ENCODE measurements at regions not wholly inside any gene's neighbourhood (a gene's known extent, or its start where the extent isn't known, plus 50 kb on each side); places are given as distances from the start of the nearest gene placed in this dataset.

DNA sequence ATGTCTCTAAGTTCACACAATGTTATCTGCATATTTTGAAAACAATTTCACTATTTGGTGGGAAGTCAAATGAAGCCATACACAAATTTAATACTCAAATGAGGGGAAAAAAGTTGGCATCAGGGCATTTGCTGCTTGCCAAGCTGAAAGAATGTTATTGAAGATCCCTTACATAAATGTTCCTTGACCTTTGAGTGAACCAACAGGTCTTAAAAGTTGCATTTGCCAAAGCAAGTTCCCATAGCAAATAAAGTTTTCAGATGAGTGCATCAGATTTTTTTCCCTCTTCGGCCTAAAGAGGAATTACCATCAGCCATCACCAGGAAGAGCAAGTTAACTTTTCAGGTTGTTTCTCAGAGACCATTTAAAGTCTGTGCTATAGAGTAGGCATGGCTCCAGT is 115.9 kb downstream of the COX18 start:
- ATAC-seq, result no peak
- intact Hi-C loops (cut with DNase I), result no loop called here
- no peak overlapping the region for H3K27ac ChIP-seq
- no peak for DNase-seq
- H3K36me3 ChIP-seq, result no peaks in the 10 kb centered on the region
- H3K4me3 ChIP-seq, result no peak overlapping the region
- H3K27me3 ChIP-seq, result no peaks in the 10 kb centered on the region
- H3K9me3 ChIP-seq, result no peaks in the 10 kb centered on the region
- TF ChIP-seq, protein P1, sequence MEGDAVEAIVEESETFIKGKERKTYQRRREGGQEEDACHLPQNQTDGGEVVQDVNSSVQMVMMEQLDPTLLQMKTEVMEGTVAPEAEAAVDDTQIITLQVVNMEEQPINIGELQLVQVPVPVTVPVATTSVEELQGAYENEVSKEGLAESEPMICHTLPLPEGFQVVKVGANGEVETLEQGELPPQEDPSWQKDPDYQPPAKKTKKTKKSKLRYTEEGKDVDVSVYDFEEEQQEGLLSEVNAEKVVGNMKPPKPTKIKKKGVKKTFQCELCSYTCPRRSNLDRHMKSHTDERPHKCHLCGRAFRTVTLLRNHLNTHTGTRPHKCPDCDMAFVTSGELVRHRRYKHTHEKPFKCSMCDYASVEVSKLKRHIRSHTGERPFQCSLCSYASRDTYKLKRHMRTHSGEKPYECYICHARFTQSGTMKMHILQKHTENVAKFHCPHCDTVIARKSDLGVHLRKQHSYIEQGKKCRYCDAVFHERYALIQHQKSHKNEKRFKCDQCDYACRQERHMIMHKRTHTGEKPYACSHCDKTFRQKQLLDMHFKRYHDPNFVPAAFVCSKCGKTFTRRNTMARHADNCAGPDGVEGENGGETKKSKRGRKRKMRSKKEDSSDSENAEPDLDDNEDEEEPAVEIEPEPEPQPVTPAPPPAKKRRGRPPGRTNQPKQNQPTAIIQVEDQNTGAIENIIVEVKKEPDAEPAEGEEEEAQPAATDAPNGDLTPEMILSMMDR (IDR thresholded peaks at IDR 0.05), result no peak
- H3K4me1 ChIP-seq, result no peaks in the 10 kb centered on the region
- WGBS, 2 donors, result 67 to 87% methylated on average over 1 of the region's 1 CpG

DNA sequence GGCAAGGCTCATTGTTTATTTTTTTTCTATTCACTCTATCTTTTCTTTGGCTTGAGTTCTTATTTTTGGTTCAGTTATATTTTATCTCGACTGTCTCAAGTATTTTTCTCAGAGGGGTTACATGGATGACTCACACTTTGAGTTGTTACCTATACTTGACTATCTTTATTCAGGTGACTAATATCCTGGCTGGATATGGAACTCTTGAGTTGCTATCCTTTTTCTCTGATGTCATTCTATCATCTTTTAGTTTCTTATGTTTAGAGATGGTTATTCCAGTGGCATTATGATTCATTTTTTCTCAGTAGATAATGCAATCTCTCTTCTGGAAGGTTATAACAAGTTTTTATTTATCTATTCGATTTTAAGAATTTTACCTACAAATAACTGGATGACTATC is 117.9 kb downstream of the COX18 start:
- Histone ChIP-seq H3K27me3 (no peaks in the 10 kb centered on the region), H3K9me3 (no peaks in the 10 kb centered on the region), H3K4me3 (no peak overlapping the region), H3K36me3 (no peaks in the 10 kb centered on the region), H3K4me1 (no peaks in the 10 kb centered on the region), H3K27ac (no peak overlapping the region)
- TF ChIP-seq, protein P1 (IDR thresholded peaks at IDR 0.05), result no peak
- DNase-seq (no peak), ATAC-seq (no peak)
- intact Hi-C loops (cut with DNase I), result no loop called here
- 67 to 74% methylated on average over 2 of the region's 2 CpGs for WGBS, 2 donors

GRCh38 chr4:72951147-72951546 is 118.4 kb downstream of the COX18 start:
- H3K9me3 ChIP-seq, result peaks cover 0 to under 1% (median 0%) of the 10 kb centered on the region in 11 donors
- H3K36me3 ChIP-seq, result no peaks in the 10 kb centered on the region
- intact Hi-C loops (cut with DNase I), result no loop called here
- H3K27me3 ChIP-seq, result no peaks in the 10 kb centered on the region
- WGBS, 2 donors, result 79 to 89% methylated on average over 1 of the region's 1 CpG
- ATAC-seq (no peak), DNase-seq (no peak)
- no peak overlapping the region for H3K27ac ChIP-seq
- TF ChIP-seq, protein P1 (IDR thresholded peaks at IDR 0.05), result no peak
- no peak overlapping the region for H3K4me3 ChIP-seq
- no peaks in the 10 kb centered on the region for H3K4me1 ChIP-seq

- Histone ChIP-seq H3K4me1 (no peaks in the 10 kb centered on the region), H3K4me3 (no peak overlapping the region), H3K27ac (no peak overlapping the region), H3K27me3 (no peaks in the 10 kb centered on the region), H3K9me3 (peaks cover 0 to 5% (median 0%) of the 10 kb centered on the region in 11 donors), H3K36me3 (no peaks in the 10 kb centered on the region)
- WGBS, 2 donors, result 92 to 93% methylated on average over 1 of the region's 1 CpG
- TF ChIP-seq, protein P1 (IDR thresholded peaks at IDR 0.05), result no peak
- no peak for ATAC-seq
- DNase-seq, result no peak
- intact Hi-C loops (cut with DNase I), result no loop called here
Observed at GRCh38 chr4:72948080-72948479, 121.4 kb downstream of the COX18 start.
